Gastrocnemius medialis (tissue), 4 donors: ENCODE measurements at regions not wholly inside any gene's neighbourhood (a gene's known extent, or its start where the extent isn't known, plus 50 kb on each side); places are given as distances from the start of the nearest gene placed in this dataset.

Experiments used
- POLR2A ChIP-seq, 2 donors: fragments of 450-650 bp; IDR thresholded peaks; one replicate each; pipeline ENCODE4 v1.6.1; 2017; ENCODE audit warnings: antibody characterized with exemption in 2 of 2, mild to moderate bottlenecking in 2 of 2, moderate library complexity in 2 of 2
- TF ChIP-seq, protein P1 (sequence below), 5 experiments: fragments of 450-650 bp in 3 of 5; fragments of 200-600 bp in 2 of 5; sonication (generic) in 2 of 5; IDR thresholded peaks in 4 of 5; conservative IDR thresholded peaks in 1 of 5; 1 replicate in 4 of 5; 2 replicates in 1 of 5; pipeline ENCODE4 v1.5.1; 2016 to 2019; ENCODE audit warnings: antibody characterized with exemption in 5 of 5, mild to moderate bottlenecking in 3 of 5, moderate library complexity in 3 of 5

- TF ChIP-seq, protein P1, sequence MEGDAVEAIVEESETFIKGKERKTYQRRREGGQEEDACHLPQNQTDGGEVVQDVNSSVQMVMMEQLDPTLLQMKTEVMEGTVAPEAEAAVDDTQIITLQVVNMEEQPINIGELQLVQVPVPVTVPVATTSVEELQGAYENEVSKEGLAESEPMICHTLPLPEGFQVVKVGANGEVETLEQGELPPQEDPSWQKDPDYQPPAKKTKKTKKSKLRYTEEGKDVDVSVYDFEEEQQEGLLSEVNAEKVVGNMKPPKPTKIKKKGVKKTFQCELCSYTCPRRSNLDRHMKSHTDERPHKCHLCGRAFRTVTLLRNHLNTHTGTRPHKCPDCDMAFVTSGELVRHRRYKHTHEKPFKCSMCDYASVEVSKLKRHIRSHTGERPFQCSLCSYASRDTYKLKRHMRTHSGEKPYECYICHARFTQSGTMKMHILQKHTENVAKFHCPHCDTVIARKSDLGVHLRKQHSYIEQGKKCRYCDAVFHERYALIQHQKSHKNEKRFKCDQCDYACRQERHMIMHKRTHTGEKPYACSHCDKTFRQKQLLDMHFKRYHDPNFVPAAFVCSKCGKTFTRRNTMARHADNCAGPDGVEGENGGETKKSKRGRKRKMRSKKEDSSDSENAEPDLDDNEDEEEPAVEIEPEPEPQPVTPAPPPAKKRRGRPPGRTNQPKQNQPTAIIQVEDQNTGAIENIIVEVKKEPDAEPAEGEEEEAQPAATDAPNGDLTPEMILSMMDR (IDR thresholded peaks at IDR 0.05 in 4 of 5, conservative IDR thresholded peaks at IDR 0.05 in 1 of 5) = no peak
- TF ChIP-seq POLR2A (IDR thresholded peaks at IDR 0.05) = no peak
Measured at GRCh38 chr12:20050221-20050620, 318.1 kb upstream of the PDE3A start.
